IPS-NIHi7 (cell line): ENCODE measurements at regions not wholly inside any gene's neighbourhood (a gene's known extent, or its start where the extent isn't known, plus 50 kb on each side); places are given as distances from the start of the nearest gene placed in this dataset.

Experiments
- DNase-seq: peaks from one replicate; pipeline ENCODE4 v3.0.0; 2012; ENCODE audit warnings: mixed read lengths; ENCODE audit errors: extremely low spot score

- no peak for DNase-seq
Measured at GRCh38 chr18:78622251-78622906, 357.2 kb upstream of the SALL3 start.

- no peak for DNase-seq
Measured at GRCh38 chr18:78622907-78623541, 356.6 kb upstream of the SALL3 start.

GRCh38 chr18:78624646-78625279 lies 354.9 kb upstream of the SALL3 start:
- DNase-seq, result no peak

- no peak for DNase-seq
Measured at GRCh38 chr18:78625847-78626246, 353.8 kb upstream of the SALL3 start.

- no peak for DNase-seq
Measured at GRCh38 chr18:78627551-78628346, 351.9 kb upstream of the SALL3 start.

GRCh38 chr18:78629426-78629825 lies 350.2 kb upstream of the SALL3 start:
- DNase-seq, result no peak

GRCh38 chr18:78630356-78630755 lies 349.3 kb upstream of the SALL3 start:
- DNase-seq, result no peak

GRCh38 chr18:78630981-78631510 lies 348.6 kb upstream of the SALL3 start:
- DNase-seq, result no peak

- DNase-seq, result no peak
Measured at GRCh38 chr18:78632111-78632541, 347.5 kb upstream of the SALL3 start.

GRCh38 chr18:78634061-78634696 lies 345.4 kb upstream of the SALL3 start:
- no peak for DNase-seq

GRCh38 chr18:78635093-78635800 lies 344.4 kb upstream of the SALL3 start:
- no peak for DNase-seq

GRCh38 chr18:78636260-78636659 lies 343.4 kb upstream of the SALL3 start:
- DNase-seq, result no peak

- DNase-seq, result no peak
Measured at GRCh38 chr18:78637442-78638402, 341.9 kb upstream of the SALL3 start.

- DNase-seq, result no peak
Measured at GRCh38 chr18:78639006-78639950, 340.3 kb upstream of the SALL3 start.

GRCh38 chr18:78640246-78640995 lies 339.2 kb upstream of the SALL3 start:
- no peak for DNase-seq

GRCh38 chr18:78641689-78642231 lies 337.9 kb upstream of the SALL3 start:
- DNase-seq, result no peak

GRCh38 chr18:78642296-78642951 lies 337.2 kb upstream of the SALL3 start:
- DNase-seq, result no peak
